K562 (cell line): ENCODE measurements at regions not wholly inside any gene's neighbourhood (a gene's known extent, or its start where the extent isn't known, plus 50 kb on each side); places are given as distances from the start of the nearest gene placed in this dataset.

ENCODE experiments used
- ATAC-seq: fragments of 200-7000 bp; cut with Tn5 transposase; 3 replicates; pipeline ENCODE4 v1.9.1; 2020; ENCODE audit warnings: moderate library complexity
- BruUV-seq: library from RNA; stranded (reverse); fragments of 400-500 nt; replicated peaks from 2 replicates; lab custom pipeline; 2021; lab: Mats Ljungman, UMichigan
- CTCF ChIA-PET: fragments of 300-600 bp; formaldehyde crosslinking; extraction: SDS; loops from one replicate; lab custom pipeline; 2021; ENCODE audit warnings: low intra/inter-chr PET ratio; lab: Yijun Ruan, JAX
- POLR2A ChIA-PET: fragments of 300-600, 350-650 bp; sonication (Branson Sonifier 250); formaldehyde crosslinking; extraction: SDS; loops from one replicate; lab custom pipeline; 2021; ENCODE audit warnings: antibody characterized with exemption, inconsistent platforms; lab: Yijun Ruan, JAX
- DNase-seq, 4 experiments: peaks; one replicate each; pipeline versions ENCODE4 v3.0.0 to v3.0.0-alpha.2; 2011 to 2018; ENCODE audit warnings: low spot score in 3 of 4, mixed read lengths in 3 of 4; ENCODE audit errors: extremely low read depth in 1 of 4
- FAIRE-seq: peaks from 2 replicates; lab custom pipeline; 2011; peaks lifted over from hg19 to GRCh38; lab: Jason Lieb, UNC
- H2AFZ ChIP-seq: 2 replicates; pipeline ENCODE4 v1.6.0; 2011; ENCODE audit warnings: low read depth, low read length, control low read depth, inconsistent platforms
- H3K27ac ChIP-seq: fragments of 200-600 bp; 3 replicates; pipeline ENCODE4 v1.8.0; 2011; ENCODE audit warnings: low read depth, mild to moderate bottlenecking, control low read depth, inconsistent platforms, low read length, moderate library complexity, mixed read lengths; ENCODE audit errors: extremely low read depth
- H3K27me3 ChIP-seq, 2 experiments: fragments of 300-600 bp in 1 of 2; 2 replicates in 1 of 2; 3 replicates in 1 of 2; pipeline versions ENCODE4 v1.6.0 to v1.8.0; 2011; ENCODE audit warnings: inconsistent platforms in 2 of 2, low read length in 2 of 2, mild to moderate bottlenecking in 1 of 2, mixed read lengths in 1 of 2, moderate library complexity in 1 of 2; ENCODE audit not compliant: control insufficient read depth in 2 of 2, insufficient read depth in 2 of 2
- H3K36me3 ChIP-seq: fragments of 300-600 bp; 3 replicates; pipeline ENCODE4 v1.8.0; 2011; ENCODE audit warnings: mild to moderate bottlenecking, low read length, inconsistent platforms; ENCODE audit not compliant: control insufficient read depth, insufficient read depth
- H3K4me1 ChIP-seq, 2 experiments: fragments of 200-600 bp in 1 of 2; replicated peaks in 1 of 2; 2 replicates in 1 of 2; 3 replicates in 1 of 2; pipeline versions ENCODE4 v1.5.1 to v1.8.0; 2011; ENCODE audit warnings: inconsistent platforms in 2 of 2, low read length in 2 of 2, mild to moderate bottlenecking in 1 of 2, mixed read lengths in 1 of 2, moderate library complexity in 1 of 2; ENCODE audit not compliant: control insufficient read depth in 2 of 2, insufficient read depth in 2 of 2
- H3K4me2 ChIP-seq: 2 replicates; pipeline ENCODE4 v1.6.1; 2011; ENCODE audit warnings: low read length, control low read depth, inconsistent platforms, mixed read lengths; ENCODE audit not compliant: insufficient read depth
- H3K4me3 ChIP-seq: fragments of 200-600 bp; sonication (generic), shearing (Covaris generic); 2 replicates; pipeline ENCODE4 v1.5.1; 2016; ENCODE audit warnings: control low read depth, inconsistent platforms
- H3K79me2 ChIP-seq: fragments of 200-600 bp; 3 replicates; pipeline ENCODE4 v1.8.0; 2011; ENCODE audit warnings: low read length, inconsistent platforms; ENCODE audit not compliant: control insufficient read depth, insufficient read depth
- H3K9ac ChIP-seq, 2 experiments: 2 replicates each; pipeline versions ENCODE4 v1.6.0 to v1.6.1; 2011; ENCODE audit warnings: low read depth in 2 of 2, low read length in 2 of 2, control low read depth in 1 of 2, inconsistent platforms in 1 of 2, mild to moderate bottlenecking in 1 of 2, mixed read lengths in 1 of 2; ENCODE audit not compliant: insufficient read depth in 1 of 2
- H3K9me1 ChIP-seq: one replicate; pipeline ENCODE4 v1.6.0; 2011; ENCODE audit warnings: inconsistent platforms, mild to moderate bottlenecking, low read length, moderate library complexity; ENCODE audit not compliant: control insufficient read depth, insufficient read depth
- H3K9me3 ChIP-seq: replicated peaks from 2 replicates; pipeline ENCODE4 v1.5.1; 2011; ENCODE audit warnings: low read depth, low read length, inconsistent platforms; ENCODE audit not compliant: control insufficient read depth, insufficient read depth
- H4K20me1 ChIP-seq: replicated peaks from 2 replicates; pipeline ENCODE4 v1.6.1; 2011; ENCODE audit warnings: low read length, inconsistent platforms, mixed read lengths; ENCODE audit not compliant: control insufficient read depth, insufficient read depth
- ARHGAP35 ChIP-seq: fragments of 450-650 bp; IDR thresholded peaks from 2 replicates; pipeline ENCODE4 v1.6.1; 2018; ENCODE audit not compliant: partially characterized antibody
- ELF1 ChIP-seq: fragments of 200-800 bp; sonication (Bioruptor generic); IDR thresholded peaks from 2 replicates; pipeline ENCODE4 v1.6.1; 2016; ENCODE audit warnings: missing genetic modification characterization, missing compliant biosample characterization
- HMG20A ChIP-seq: fragments of 450-650 bp; formaldehyde crosslinking; conservative IDR thresholded peaks from 2 replicates; pipeline ENCODE4 v1.4.0; 2020; ENCODE audit warnings: mild to moderate bottlenecking, mixed read lengths
- KAT8 ChIP-seq: fragments of 450-650 bp; IDR thresholded peaks from 2 replicates; pipeline ENCODE4 v1.6.1; 2016; ENCODE audit warnings: low read depth, mild to moderate bottlenecking
- KLF10 ChIP-seq: fragments of 250-450 bp; sonication (Bioruptor Pico); IDR thresholded peaks from 2 replicates; pipeline ENCODE4 v1.6.1; 2021; ENCODE audit warnings: matching md5 sums
- NFATC3 ChIP-seq: fragments of 450-650 bp; IDR thresholded peaks from 2 replicates; pipeline ENCODE4 v1.6.1; 2017; ENCODE audit warnings: mild to moderate bottlenecking
- U2AF1 ChIP-seq: fragments of 200-400 bp; formaldehyde crosslinking; optimal IDR thresholded peaks from 2 replicates; pipeline ENCODE3; 2017; ENCODE audit warnings: mild to moderate bottlenecking, low read depth, low read length, moderate library complexity
- ZFP30 ChIP-seq: fragments of 250-450 bp; sonication (Bioruptor Pico); IDR thresholded peaks from 2 replicates; pipeline ENCODE4 v1.8.0; 2022; ENCODE audit warnings: moderate library complexity, mild to moderate bottlenecking, inconsistent platforms, borderline replicate concordance
- ZNF24 ChIP-seq: fragments of 450-650 bp; IDR thresholded peaks from 2 replicates; pipeline ENCODE4 v1.6.1; 2016
- ZNF263 ChIP-seq: sonication (generic); formaldehyde crosslinking; IDR thresholded peaks from 2 replicates; pipeline ENCODE4 v1.8.0; 2022; ENCODE audit warnings: mild to moderate bottlenecking, missing genetic modification reagents, borderline replicate concordance
- WGBS: fragments of 100-300 bp; shearing (Covaris generic); methylation state at CpG from one replicate; pipeline ENCODE4 v1.1.6; 2016; ENCODE audit warnings: low coverage, mixed read lengths; ENCODE audit not compliant: insufficient coverage; ENCODE audit errors: missing lambda C conversion rate; 5-methylcytosine and 5-hydroxymethylcytosine counted together
- in situ Hi-C: fragments of 300-500 bp; cut with MboI; formaldehyde crosslinking; loops from 4 replicates; pipeline ENCODE4 v1.15.0; 2018; ENCODE audit warnings: inconsistent platforms, mixed read lengths
- intact Hi-C: fragments of 100-400 bp; cut with micrococcal nuclease; formaldehyde crosslinking; loops from 2 replicates; pipeline ENCODE4 v1.14.2; 2022
- TF ChIP-seq, protein P1 (sequence below): fragments of 250-450 bp; sonication (Bioruptor Pico); IDR thresholded peaks from 2 replicates; pipeline ENCODE4 v1.9.0; 2021; ENCODE audit warnings: mild to moderate bottlenecking, inconsistent platforms

DNA sequence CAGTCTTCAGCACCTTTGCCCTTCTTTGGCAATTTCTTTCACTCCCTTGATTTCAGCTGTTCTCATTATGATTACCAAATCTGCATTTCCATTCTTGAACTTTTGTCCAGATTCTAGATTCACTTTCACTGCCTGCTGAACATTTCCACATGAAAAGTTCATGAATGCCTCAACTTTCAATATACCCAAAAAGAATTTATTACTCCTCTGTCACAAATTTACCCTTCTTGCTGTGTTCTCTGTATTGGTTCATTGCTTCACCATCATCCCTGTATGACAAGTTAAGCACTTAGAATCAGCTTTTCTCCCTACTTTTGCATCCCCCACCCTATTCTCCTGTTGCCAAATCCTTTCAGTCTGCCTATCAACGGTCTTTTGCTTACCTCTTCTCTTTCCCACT lies 112.6 kb upstream of the PKN2 start:
- H4K20me1 ChIP-seq: no peaks in the 10 kb centered on the region
- ATAC-seq: no peak
- no peak overlapping the region for H3K4me3 ChIP-seq
- ChIA-PET CTCF (no interaction called here), POLR2A (no interaction called here)
- intact Hi-C loops: no loop called here
- H3K79me2 ChIP-seq: no peaks in the 10 kb centered on the region
- no peak overlapping the region for H3K4me2 ChIP-seq
- H3K9me3 ChIP-seq: no peaks in the 10 kb centered on the region
- no peak for DNase-seq
- no peaks in the 10 kb centered on the region for H3K36me3 ChIP-seq
- FAIRE-seq: no peak
- BruUV-seq: no TSS peak
- no peaks in the 10 kb centered on the region for H3K9me1 ChIP-seq
- 0% methylated on average over 1 of the region's 1 CpG for WGBS
- H3K4me1 ChIP-seq: no peaks in the 10 kb centered on the region
- no peak overlapping the region for H3K27ac ChIP-seq
- no peak overlapping the region for H2AFZ ChIP-seq
- H3K9ac ChIP-seq: no peak overlapping the region
- TF ChIP-seq NFATC3: no peak
- TF ChIP-seq KLF10: no peak
- TF ChIP-seq ZFP30 (CRISPR knock-in tag): no peak
- TF ChIP-seq ZNF263 (CRISPR knock-in tag): no peak
- TF ChIP-seq ARHGAP35: no peak
- no peak for TF ChIP-seq ZNF24
- no peak for TF ChIP-seq HMG20A (CRISPR knock-in tag)
- TF ChIP-seq ELF1 (tag): no peak
- TF ChIP-seq, protein P1, sequence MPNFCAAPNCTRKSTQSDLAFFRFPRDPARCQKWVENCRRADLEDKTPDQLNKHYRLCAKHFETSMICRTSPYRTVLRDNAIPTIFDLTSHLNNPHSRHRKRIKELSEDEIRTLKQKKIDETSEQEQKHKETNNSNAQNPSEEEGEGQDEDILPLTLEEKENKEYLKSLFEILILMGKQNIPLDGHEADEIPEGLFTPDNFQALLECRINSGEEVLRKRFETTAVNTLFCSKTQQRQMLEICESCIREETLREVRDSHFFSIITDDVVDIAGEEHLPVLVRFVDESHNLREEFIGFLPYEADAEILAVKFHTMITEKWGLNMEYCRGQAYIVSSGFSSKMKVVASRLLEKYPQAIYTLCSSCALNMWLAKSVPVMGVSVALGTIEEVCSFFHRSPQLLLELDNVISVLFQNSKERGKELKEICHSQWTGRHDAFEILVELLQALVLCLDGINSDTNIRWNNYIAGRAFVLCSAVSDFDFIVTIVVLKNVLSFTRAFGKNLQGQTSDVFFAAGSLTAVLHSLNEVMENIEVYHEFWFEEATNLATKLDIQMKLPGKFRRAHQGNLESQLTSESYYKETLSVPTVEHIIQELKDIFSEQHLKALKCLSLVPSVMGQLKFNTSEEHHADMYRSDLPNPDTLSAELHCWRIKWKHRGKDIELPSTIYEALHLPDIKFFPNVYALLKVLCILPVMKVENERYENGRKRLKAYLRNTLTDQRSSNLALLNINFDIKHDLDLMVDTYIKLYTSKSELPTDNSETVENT (CRISPR knock-in tag): no peak
- no peak for TF ChIP-seq KAT8
- TF ChIP-seq U2AF1: no peak
- in situ Hi-C loops: no loop called here
- H3K27me3 ChIP-seq: no peaks in the 10 kb centered on the region
